ENCODE measurements at regions not wholly inside any gene's neighbourhood (a gene's known extent, or its start where the extent isn't known, plus 50 kb on each side); places are given as distances from the start of the nearest gene placed in this dataset.

- in situ Hi-C loops (cut with MboI; ENCODE audit: low sequenced_read_pairs, unreplicated experiment), result no loop called here
- DNase-seq (ENCODE audit: low spot score), result no peak
- TF ChIP-seq CTCF (IDR thresholded peaks at IDR 0.05; ENCODE audit: borderline replicate concordance, control extremely low read depth, extremely low read depth, insufficient read depth, missing control alignments), result no peak
These were observed 356.6 kb upstream of the XYLT1 start for GRCh38 chr16:17827313-17827712.

GRCh38 chr16:17817943-17818342 is 347.2 kb upstream of the XYLT1 start:
- DNase-seq (ENCODE audit: low spot score), result no peak
- TF ChIP-seq CTCF (IDR thresholded peaks at IDR 0.05; ENCODE audit: borderline replicate concordance, control extremely low read depth, extremely low read depth, insufficient read depth, missing control alignments), result no peak
- in situ Hi-C loops (cut with MboI; ENCODE audit: low sequenced_read_pairs, unreplicated experiment), result no loop called here

- DNase-seq (ENCODE audit: low spot score), result no peak
- no peak for TF ChIP-seq CTCF (IDR thresholded peaks at IDR 0.05; ENCODE audit: borderline replicate concordance, control extremely low read depth, extremely low read depth, insufficient read depth, missing control alignments)
- in situ Hi-C loops (cut with MboI; ENCODE audit: low sequenced_read_pairs, unreplicated experiment), result no loop called here
These were observed 346.5 kb upstream of the XYLT1 start for GRCh38 chr16:17817260-17817659.

DNA sequence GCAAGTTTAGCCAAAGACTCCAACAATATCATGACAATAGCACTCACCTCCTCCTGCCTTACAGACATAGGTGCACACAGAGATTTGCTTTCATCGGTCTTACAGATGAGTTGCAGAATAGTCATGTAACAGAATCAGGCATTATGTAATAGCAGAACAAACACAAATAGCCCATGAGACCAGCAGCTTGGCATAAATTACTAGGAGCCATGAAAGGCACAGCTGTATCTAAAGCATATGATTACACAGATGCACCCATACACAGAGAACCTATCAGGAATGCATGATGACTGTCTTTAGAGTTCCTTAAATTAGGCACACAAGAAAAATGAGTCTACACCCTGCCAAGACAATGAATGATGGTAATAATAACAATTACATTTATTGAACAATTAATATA is 342.0 kb upstream of the XYLT1 start:
- no peak for DNase-seq (ENCODE audit: low spot score)
- TF ChIP-seq CTCF (IDR thresholded peaks at IDR 0.05; ENCODE audit: borderline replicate concordance, control extremely low read depth, extremely low read depth, insufficient read depth, missing control alignments), result no peak

DNA sequence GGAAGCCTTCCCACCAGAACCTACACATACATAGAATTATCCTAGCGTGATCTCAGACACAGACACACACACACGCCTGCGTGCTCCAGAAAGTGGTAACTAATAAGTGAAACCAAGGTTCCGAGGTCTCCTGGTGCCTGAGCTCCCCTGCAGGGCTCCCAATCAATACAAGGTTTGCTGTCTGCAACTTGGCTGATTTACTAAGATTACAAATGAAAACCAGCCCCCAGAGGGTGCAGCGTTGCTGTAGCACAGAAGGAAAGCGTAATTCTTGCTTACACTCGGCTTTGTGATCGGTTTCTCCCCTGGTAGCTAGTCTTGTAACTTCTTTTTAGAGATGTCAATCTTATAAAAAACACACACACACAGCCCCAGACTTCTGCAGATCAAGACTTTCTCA is 334.1 kb upstream of the XYLT1 start:
- DNase-seq (ENCODE audit: low spot score), result no peak
- in situ Hi-C loops (cut with MboI; ENCODE audit: low sequenced_read_pairs, unreplicated experiment), result no loop called here
- TF ChIP-seq CTCF (IDR thresholded peaks at IDR 0.05; ENCODE audit: borderline replicate concordance, control extremely low read depth, extremely low read depth, insufficient read depth, missing control alignments), result no peak

More for the DNA sequence above, 342.0 kb upstream of the XYLT1 start:
- in situ Hi-C loops (cut with MboI; ENCODE audit: low sequenced_read_pairs, unreplicated experiment), result no loop called here

DNA sequence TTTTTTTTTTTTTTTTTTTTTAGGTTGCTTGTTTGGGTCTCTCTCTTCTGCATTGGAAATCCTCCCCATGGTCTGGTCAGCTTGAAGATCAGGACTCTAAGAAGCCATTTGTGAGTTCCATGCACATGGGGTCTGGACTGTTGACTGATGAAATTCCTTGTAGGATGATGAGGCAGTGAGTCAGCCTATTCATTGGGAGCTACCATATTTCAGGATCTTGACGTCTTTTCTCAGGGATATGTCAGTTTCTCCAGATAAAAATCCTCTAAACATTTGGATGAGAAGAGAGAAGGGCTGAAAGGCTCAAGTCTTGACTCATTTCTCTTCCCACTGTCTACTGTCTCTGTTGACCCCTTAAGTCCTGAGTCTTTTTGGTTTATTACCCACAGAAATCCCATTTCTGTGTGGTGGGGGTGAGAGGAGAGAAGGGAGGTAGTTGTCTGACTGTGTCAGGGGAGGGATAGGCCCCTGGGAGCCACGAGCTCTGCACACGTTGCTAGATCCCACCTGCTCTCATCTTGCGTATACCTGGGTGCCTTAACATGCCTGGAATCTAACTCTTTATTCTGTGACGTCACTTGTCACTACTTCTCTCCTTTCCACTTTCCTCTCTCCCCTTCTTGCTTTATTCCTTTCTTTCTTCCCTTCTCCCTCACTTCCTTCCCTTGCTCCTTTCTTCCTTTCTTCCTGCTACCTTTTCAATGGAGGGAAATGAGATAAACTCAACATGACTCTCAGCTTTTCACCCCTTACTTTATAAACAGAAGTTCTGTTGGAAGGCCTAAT is 333.1 kb upstream of the XYLT1 start:
- no peak for TF ChIP-seq CTCF (IDR thresholded peaks at IDR 0.05; ENCODE audit: borderline replicate concordance, control extremely low read depth, extremely low read depth, insufficient read depth, missing control alignments)
- in situ Hi-C loops (cut with MboI; ENCODE audit: low sequenced_read_pairs, unreplicated experiment), result no loop called here
- DNase-seq (ENCODE audit: low spot score), result no peak

Measured in GM13976 (cell line).